CD14-positive monocyte (primary cell): ENCODE measurements at regions not wholly inside any gene's neighbourhood (a gene's known extent, or its start where the extent isn't known, plus 50 kb on each side); places are given as distances from the start of the nearest gene placed in this dataset.

Experiments
- DNase-seq, 3 donors: peaks; one replicate each; pipeline ENCODE4 v3.0.0-alpha.2; 2011 to 2022
- H2AFZ ChIP-seq: 2 replicates; pipeline ENCODE4 v1.6.0; 2012; ENCODE audit warnings: mild to moderate bottlenecking, low read depth, low read length, inconsistent platforms; ENCODE audit not compliant: insufficient read depth, poor library complexity, severe bottlenecking
- H3K27ac ChIP-seq, 2 donors: 1 replicate in 1 of 2; 2 replicates in 1 of 2; pipeline ENCODE4 v1.5.1; 2012 to 2013; ENCODE audit warnings: low read length in 2 of 2, control low read depth in 1 of 2, inconsistent platforms in 1 of 2, low read depth in 1 of 2, mild to moderate bottlenecking in 1 of 2
- H3K27me3 ChIP-seq, 2 donors: one replicate each; pipeline versions ENCODE4 v1.6.0 to v1.6.1; 2011 to 2013; ENCODE audit warnings: low read length in 2 of 2; ENCODE audit not compliant: control insufficient read depth in 2 of 2, insufficient read depth in 2 of 2
- H3K36me3 ChIP-seq, 2 donors: replicated peaks in 1 of 2; 1 replicate in 1 of 2; 2 replicates in 1 of 2; pipeline versions ENCODE4 v1.5.1 to v1.6.1; 2012 to 2013; ENCODE audit warnings: low read length in 2 of 2, control low read depth in 1 of 2, inconsistent platforms in 1 of 2, mild to moderate bottlenecking in 1 of 2; ENCODE audit not compliant: insufficient read depth in 2 of 2, control insufficient read depth in 1 of 2
- H3K4me1 ChIP-seq, 2 donors: 1 replicate in 1 of 2; 2 replicates in 1 of 2; pipeline versions ENCODE4 v1.5.1 to v1.6.1; 2012 to 2013; ENCODE audit warnings: low read length in 2 of 2, control low read depth in 1 of 2, inconsistent platforms in 1 of 2, mild to moderate bottlenecking in 1 of 2, moderate library complexity in 1 of 2; ENCODE audit not compliant: insufficient read depth in 2 of 2, control insufficient read depth in 1 of 2
- H3K4me2 ChIP-seq: replicated peaks from 2 replicates; pipeline ENCODE3; 2012; ENCODE audit warnings: low read length, moderate library complexity, mild to moderate bottlenecking; ENCODE audit not compliant: poor library complexity, severe bottlenecking; ENCODE audit errors: extremely low read depth
- H3K4me3 ChIP-seq, 3 experiments: fragments of 200-600 bp in 1 of 3; sonication (generic) in 1 of 3; replicated peaks in 1 of 3; 1 replicate in 2 of 3; 2 replicates in 1 of 3; pipeline ENCODE4 v1.5.1; 2011 to 2013; ENCODE audit warnings: low read length in 3 of 3, mild to moderate bottlenecking in 3 of 3, control low read depth in 2 of 3, low read depth in 2 of 3, inconsistent platforms in 1 of 3, moderate library complexity in 1 of 3
- H3K79me2 ChIP-seq: 2 replicates; pipeline ENCODE4 v1.6.0; 2012; ENCODE audit warnings: mild to moderate bottlenecking, control low read depth, inconsistent platforms, low read length, moderate library complexity; ENCODE audit not compliant: insufficient read depth
- H3K9ac ChIP-seq: 2 replicates; pipeline ENCODE4 v1.6.0; 2017; ENCODE audit warnings: low read length, mild to moderate bottlenecking; ENCODE audit not compliant: insufficient read depth, poor library complexity, severe bottlenecking
- H3K9me3 ChIP-seq, 2 donors: replicated peaks in 1 of 2; 1 replicate in 1 of 2; 2 replicates in 1 of 2; pipeline versions ENCODE4 v1.5.1 to v1.6.1; 2012 to 2013; ENCODE audit warnings: low read length in 2 of 2, control low read depth in 1 of 2; ENCODE audit not compliant: control insufficient read depth in 1 of 2, insufficient read depth in 1 of 2
- H4K20me1 ChIP-seq: 2 replicates; pipeline ENCODE4 v1.6.0; 2012; ENCODE audit warnings: mild to moderate bottlenecking, low read length, control low read depth, moderate library complexity; ENCODE audit not compliant: insufficient read depth
- H3K27ac Mint-ChIP-seq, 7 donors: one replicate each; pipeline ENCODE4 v1.8.0; 2020; ENCODE audit warnings: mild to moderate bottlenecking in 7 of 7, mixed read lengths in 7 of 7, moderate library complexity in 6 of 7, inconsistent platforms in 2 of 7
- H3K27me3 Mint-ChIP-seq, 3 donors: one replicate each; pipeline ENCODE4 v1.8.0; 2021 to 2022; ENCODE audit warnings: low read depth in 3 of 3, mild to moderate bottlenecking in 3 of 3, mixed read lengths in 3 of 3, moderate library complexity in 3 of 3, inconsistent platforms in 1 of 3
- H3K36me3 Mint-ChIP-seq, 2 donors: one replicate each; pipeline ENCODE4 v1.8.0; 2020; ENCODE audit warnings: mixed read lengths in 2 of 2, inconsistent platforms in 1 of 2, mild to moderate bottlenecking in 1 of 2
- H3K4me1 Mint-ChIP-seq: one replicate; pipeline ENCODE4 v1.8.0; 2020; ENCODE audit warnings: mild to moderate bottlenecking, mixed read lengths
- H3K4me3 Mint-ChIP-seq, 2 donors: one replicate each; pipeline ENCODE4 v1.8.0; 2020; ENCODE audit warnings: mild to moderate bottlenecking in 2 of 2, mixed read lengths in 2 of 2, moderate library complexity in 1 of 2
- H3K9me3 Mint-ChIP-seq, 7 donors: one replicate each; pipeline ENCODE4 v1.8.0; 2020 to 2022; ENCODE audit warnings: mixed read lengths in 7 of 7, mild to moderate bottlenecking in 6 of 7, moderate library complexity in 6 of 7, inconsistent platforms in 2 of 7
- CTCF ChIP-seq: fragments of 200-600 bp; IDR thresholded peaks from one replicate; pipeline ENCODE4 v1.8.0; 2022; ENCODE audit warnings: antibody characterized with exemption, mild to moderate bottlenecking
- WGBS: methylation state at CpG from one replicate; pipeline ENCODE4 v1.1.5; 2013; ENCODE audit warnings: missing lambda C conversion rate; ENCODE audit not compliant: insufficient coverage; 5-methylcytosine and 5-hydroxymethylcytosine counted together
- intact Hi-C, 2 donors: fragments of 100-400 bp; cut with micrococcal nuclease; formaldehyde crosslinking; loops; one replicate each; pipeline versions ENCODE4 v1.15.0 to v1.15.1; 2023

- no peak overlapping the region for H3K4me3 Mint-ChIP-seq
- Histone ChIP-seq H3K79me2 (no peaks in the 10 kb centered on the region), H4K20me1 (no peaks in the 10 kb centered on the region), H3K27me3 (no peaks in the 10 kb centered on the region), H3K4me2 (no peak overlapping the region), H2AFZ (no peak overlapping the region), H3K4me3 (no peak overlapping the region), H3K9me3 (no peaks in the 10 kb centered on the region), H3K27ac (no peak overlapping the region), H3K36me3 (no peaks in the 10 kb centered on the region), H3K4me1 (no peaks in the 10 kb centered on the region), H3K9ac (no peak overlapping the region)
- no peaks in the 10 kb centered on the region for H3K36me3 Mint-ChIP-seq
- no peak overlapping the region for H3K27ac Mint-ChIP-seq
- H3K9me3 Mint-ChIP-seq, result peaks cover 0 to 2% (median 0%) of the 10 kb centered on the region in 7 donors
- peaks cover 2% of the 10 kb centered on the region for H3K4me1 Mint-ChIP-seq
- WGBS, result 60% methylated on average over 11 of the region's 18 CpGs
- peak; percentile 44 to 60 (median 52) for DNase-seq
- peak; percentile 82 for TF ChIP-seq CTCF
- H3K27me3 Mint-ChIP-seq, result peaks cover 4 to 16% (median 12%) of the 10 kb centered on the region in 3 donors
- intact Hi-C loops, result loop anchor here in 1 of 2 donors (2.0 kb wide), 1 partner anchor 621 kb away; no protein-coding TSS in a partner anchor
Measured at GRCh38 chr5:138641547-138642298, 66.5 kb upstream of the HSPA9 start.

- Histone ChIP-seq H3K4me3 (no peak overlapping the region), H3K4me2 (no peak overlapping the region), H3K27ac (no peak overlapping the region), H4K20me1 (no peaks in the 10 kb centered on the region), H3K4me1 (no peaks in the 10 kb centered on the region), H2AFZ (no peak overlapping the region), H3K79me2 (no peaks in the 10 kb centered on the region), H3K9me3 (no peaks in the 10 kb centered on the region), H3K9ac (no peak overlapping the region), H3K36me3 (no peaks in the 10 kb centered on the region), H3K27me3 (no peaks in the 10 kb centered on the region)
- H3K36me3 Mint-ChIP-seq, result no peaks in the 10 kb centered on the region
- DNase-seq, result no peak
- H3K4me1 Mint-ChIP-seq, result peaks cover 2% of the 10 kb centered on the region
- peaks cover 0 to 2% (median 0%) of the 10 kb centered on the region in 7 donors for H3K9me3 Mint-ChIP-seq
- peak overlapping the region in 1 of 2 donors; percentile 31 for H3K4me3 Mint-ChIP-seq
- 90% methylated on average over 2 of the region's 7 CpGs for WGBS
- H3K27me3 Mint-ChIP-seq, result peaks cover 4 to 16% (median 5%) of the 10 kb centered on the region in 3 donors
- no peak for TF ChIP-seq CTCF
- intact Hi-C loops, result no loop called here
- H3K27ac Mint-ChIP-seq, result no peak overlapping the region
Measured at GRCh38 chr5:138640646-138641254, 65.5 kb upstream of the HSPA9 start.
